GM12892 (cell line): ENCODE measurements at regions not wholly inside any gene's neighbourhood (a gene's known extent, or its start where the extent isn't known, plus 50 kb on each side); places are given as distances from the start of the nearest gene placed in this dataset.

Experiments used
- POLR2A ChIP-seq: IDR thresholded peaks from 2 replicates; pipeline ENCODE4 v1.6.1; 2011; ENCODE audit warnings: low read depth, low read length, control low read depth
- POLR2AphosphoS5 ChIP-seq: IDR thresholded peaks from 2 replicates; pipeline ENCODE4 v1.6.1; 2011; ENCODE audit warnings: low read depth, low read length, control low read depth

DNA sequence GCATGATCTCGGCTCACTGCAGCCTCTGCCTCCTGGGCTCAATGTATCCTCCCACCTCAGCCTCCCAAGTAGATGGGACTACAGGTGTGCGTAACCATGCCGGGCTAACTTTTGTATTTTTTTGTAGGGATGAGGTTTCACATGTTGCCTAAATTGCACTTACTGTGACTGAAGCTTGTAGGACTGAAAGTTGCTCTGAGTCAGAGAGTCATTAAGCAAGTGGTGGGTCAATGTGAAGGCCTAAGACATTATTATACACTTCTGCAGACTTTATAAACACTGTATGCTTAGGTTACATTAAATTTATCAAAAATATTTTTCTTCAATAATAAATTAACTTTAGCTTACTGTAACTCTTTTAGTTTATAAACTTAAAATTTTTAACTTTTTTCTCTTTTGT lies 170.2 kb downstream of the FAT4 start:
- TF ChIP-seq POLR2A: no peak
- TF ChIP-seq POLR2AphosphoS5: no peak
